ENCODE measurements at regions not wholly inside any gene's neighbourhood (a gene's known extent, or its start where the extent isn't known, plus 50 kb on each side); places are given as distances from the start of the nearest gene placed in this dataset.

GRCh38 chr6:134537146-134537555, 219.2 kb upstream of the SGK1 start:
- Histone ChIP-seq H3K27ac (peak overlapping the region; percentile 18), H3K4me3 (no peak overlapping the region), H3K36me3 (no peaks in the 10 kb centered on the region), H3K4me1 (no peaks in the 10 kb centered on the region), H3K9me3 (no peaks in the 10 kb centered on the region), H3K27me3 (no peaks in the 10 kb centered on the region)
- no peak for DNase-seq (ENCODE audit: low spot score in 2 of 2)
- TF ChIP-seq, protein P1, sequence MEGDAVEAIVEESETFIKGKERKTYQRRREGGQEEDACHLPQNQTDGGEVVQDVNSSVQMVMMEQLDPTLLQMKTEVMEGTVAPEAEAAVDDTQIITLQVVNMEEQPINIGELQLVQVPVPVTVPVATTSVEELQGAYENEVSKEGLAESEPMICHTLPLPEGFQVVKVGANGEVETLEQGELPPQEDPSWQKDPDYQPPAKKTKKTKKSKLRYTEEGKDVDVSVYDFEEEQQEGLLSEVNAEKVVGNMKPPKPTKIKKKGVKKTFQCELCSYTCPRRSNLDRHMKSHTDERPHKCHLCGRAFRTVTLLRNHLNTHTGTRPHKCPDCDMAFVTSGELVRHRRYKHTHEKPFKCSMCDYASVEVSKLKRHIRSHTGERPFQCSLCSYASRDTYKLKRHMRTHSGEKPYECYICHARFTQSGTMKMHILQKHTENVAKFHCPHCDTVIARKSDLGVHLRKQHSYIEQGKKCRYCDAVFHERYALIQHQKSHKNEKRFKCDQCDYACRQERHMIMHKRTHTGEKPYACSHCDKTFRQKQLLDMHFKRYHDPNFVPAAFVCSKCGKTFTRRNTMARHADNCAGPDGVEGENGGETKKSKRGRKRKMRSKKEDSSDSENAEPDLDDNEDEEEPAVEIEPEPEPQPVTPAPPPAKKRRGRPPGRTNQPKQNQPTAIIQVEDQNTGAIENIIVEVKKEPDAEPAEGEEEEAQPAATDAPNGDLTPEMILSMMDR (IDR thresholded peaks at IDR 0.05): no peak
- TF ChIP-seq POLR2AphosphoS5 (IDR thresholded peaks at IDR 0.05): no peak
- no peak for TF ChIP-seq POLR2A (IDR thresholded peaks at IDR 0.05)
- TF ChIP-seq EP300 (IDR thresholded peaks at IDR 0.05): no peak
- 78% methylated on average over 2 of the region's 2 CpGs for WGBS

- Histone ChIP-seq H3K27ac (no peak overlapping the region), H3K4me3 (no peak overlapping the region), H3K36me3 (no peaks in the 10 kb centered on the region), H3K4me1 (no peaks in the 10 kb centered on the region), H3K27me3 (no peaks in the 10 kb centered on the region), H3K9me3 (no peaks in the 10 kb centered on the region)
- no peak for TF ChIP-seq EP300 (IDR thresholded peaks at IDR 0.05)
- TF ChIP-seq POLR2A (IDR thresholded peaks at IDR 0.05): no peak
- TF ChIP-seq, protein P1 (IDR thresholded peaks at IDR 0.05): no peak
- TF ChIP-seq POLR2AphosphoS5 (IDR thresholded peaks at IDR 0.05): no peak
- no peak for DNase-seq (ENCODE audit: low spot score in 2 of 2)
- 89% methylated on average over 2 of the region's 2 CpGs for WGBS
Observed at GRCh38 chr6:134535831-134536230, 217.9 kb upstream of the SGK1 start.

DNA sequence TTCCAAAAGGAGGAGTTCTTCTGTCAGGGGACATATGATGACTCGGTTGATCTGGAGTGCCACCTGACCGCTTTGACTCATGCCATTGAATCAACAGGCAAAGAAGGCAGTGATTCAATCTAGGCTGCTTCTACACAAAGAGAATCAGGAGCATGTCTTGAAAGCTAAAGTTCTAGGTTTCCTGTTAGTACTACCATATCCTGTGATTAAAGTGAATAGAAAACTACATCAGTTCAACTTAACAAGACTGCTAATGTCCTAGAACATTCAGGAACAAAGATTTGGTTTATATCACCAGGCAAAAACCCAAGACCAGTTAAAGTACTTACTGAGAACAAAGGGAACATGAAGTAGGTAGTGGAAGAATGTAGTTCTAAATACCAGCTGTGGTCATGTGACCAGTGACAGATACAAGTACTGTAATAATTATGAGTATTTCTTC, 216.8 kb upstream of the SGK1 start:
- H3K4me3 ChIP-seq: no peak overlapping the region
- 100% methylated on average over 2 of the region's 2 CpGs for WGBS
- no peaks in the 10 kb centered on the region for H3K4me1 ChIP-seq
- no peak for TF ChIP-seq POLR2A (IDR thresholded peaks at IDR 0.05)
- TF ChIP-seq, protein P1 (IDR thresholded peaks at IDR 0.05): no peak
- no peak for TF ChIP-seq POLR2AphosphoS5 (IDR thresholded peaks at IDR 0.05)
- no peak for TF ChIP-seq EP300 (IDR thresholded peaks at IDR 0.05)
- DNase-seq (ENCODE audit: low spot score in 2 of 2): no peak
- H3K36me3 ChIP-seq: no peaks in the 10 kb centered on the region
- H3K27me3 ChIP-seq: no peaks in the 10 kb centered on the region
- no peak overlapping the region for H3K27ac ChIP-seq
- H3K9me3 ChIP-seq: no peaks in the 10 kb centered on the region

DNA sequence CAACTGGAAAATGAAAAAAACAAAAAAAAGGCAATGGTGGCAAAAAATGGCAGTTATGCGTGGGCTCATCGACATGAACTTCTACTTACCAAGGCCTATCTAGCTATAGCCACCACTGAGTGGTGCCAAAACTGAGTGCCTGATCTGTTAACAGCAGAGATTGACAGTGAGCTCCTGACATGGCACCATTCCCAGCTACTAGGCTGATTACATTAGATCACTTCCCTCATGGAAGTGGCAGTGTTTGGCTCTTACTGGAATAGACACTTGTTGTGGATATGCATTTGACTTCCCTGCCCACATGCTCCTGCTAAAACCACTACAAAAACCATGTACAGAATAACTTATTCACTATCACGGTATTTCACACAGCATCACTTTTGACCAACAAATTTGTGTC, 216.1 kb upstream of the SGK1 start:
- TF ChIP-seq, protein P1 (IDR thresholded peaks at IDR 0.05): no peak
- TF ChIP-seq POLR2AphosphoS5 (IDR thresholded peaks at IDR 0.05): no peak
- no peak for TF ChIP-seq POLR2A (IDR thresholded peaks at IDR 0.05)
- no peak for TF ChIP-seq EP300 (IDR thresholded peaks at IDR 0.05)
- H3K27ac ChIP-seq: no peak overlapping the region
- WGBS: 92% methylated on average over 3 of the region's 3 CpGs
- no peaks in the 10 kb centered on the region for H3K27me3 ChIP-seq
- no peaks in the 10 kb centered on the region for H3K9me3 ChIP-seq
- H3K4me1 ChIP-seq: no peaks in the 10 kb centered on the region
- no peak overlapping the region for H3K4me3 ChIP-seq
- H3K36me3 ChIP-seq: no peaks in the 10 kb centered on the region
- DNase-seq (ENCODE audit: low spot score in 2 of 2): no peak

GRCh38 chr6:134532694-134533624, 215.0 kb upstream of the SGK1 start:
- TF ChIP-seq EP300 (IDR thresholded peaks at IDR 0.05) (no peak), POLR2AphosphoS5 (IDR thresholded peaks at IDR 0.05) (no peak), POLR2A (IDR thresholded peaks at IDR 0.05) (no peak)
- TF ChIP-seq, protein P1 (IDR thresholded peaks at IDR 0.05): no peak
- WGBS: 85% methylated on average over 8 of the region's 8 CpGs
- no peaks in the 10 kb centered on the region for H3K27me3 ChIP-seq
- no peak overlapping the region for H3K27ac ChIP-seq
- H3K36me3 ChIP-seq: no peaks in the 10 kb centered on the region
- no peaks in the 10 kb centered on the region for H3K4me1 ChIP-seq
- H3K4me3 ChIP-seq: no peak overlapping the region
- H3K9me3 ChIP-seq: no peaks in the 10 kb centered on the region
- no peak for DNase-seq (ENCODE audit: low spot score in 2 of 2)

Measured in suprapubic skin (tissue), 4 donors.